NCI-H510A treated with DMSO at 0.1 percent for 48 hours (cell line): ENCODE measurements at regions not wholly inside any gene's neighbourhood (a gene's known extent, or its start where the extent isn't known, plus 50 kb on each side); places are given as distances from the start of the nearest gene placed in this dataset.

Experiments
- DNase-seq: peaks from one replicate; lab custom pipeline; 2025; lab: John Stamatoyannopoulos, UW

DNA sequence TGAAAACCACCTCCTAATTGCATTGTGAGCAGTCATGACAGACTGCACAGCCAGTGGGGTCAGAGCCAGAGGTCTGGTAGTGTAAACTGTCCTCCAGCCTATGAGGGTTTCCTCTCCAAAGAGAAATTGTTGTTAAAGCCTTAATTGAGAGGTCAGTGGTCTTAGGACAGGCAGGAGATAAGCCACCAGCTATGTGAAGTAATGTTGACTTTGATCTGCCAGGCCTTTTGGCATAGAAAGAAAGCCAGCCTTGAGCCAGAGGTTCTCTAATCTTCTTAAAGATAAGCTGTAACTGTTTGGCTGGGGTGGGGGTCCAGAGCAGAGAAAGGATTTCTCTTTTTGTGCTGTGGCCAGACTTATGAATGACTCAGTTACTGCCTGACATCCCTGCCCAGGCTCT, 248.4 kb downstream of the WDR11 start:
- DNase-seq = no peak

GRCh38 chr10:121101561-121101960, 250.4 kb downstream of the WDR11 start:
- DNase-seq = no peak

- no peak for DNase-seq
Measured at GRCh38 chr10:121102706-121103105, 251.5 kb downstream of the WDR11 start.

DNA sequence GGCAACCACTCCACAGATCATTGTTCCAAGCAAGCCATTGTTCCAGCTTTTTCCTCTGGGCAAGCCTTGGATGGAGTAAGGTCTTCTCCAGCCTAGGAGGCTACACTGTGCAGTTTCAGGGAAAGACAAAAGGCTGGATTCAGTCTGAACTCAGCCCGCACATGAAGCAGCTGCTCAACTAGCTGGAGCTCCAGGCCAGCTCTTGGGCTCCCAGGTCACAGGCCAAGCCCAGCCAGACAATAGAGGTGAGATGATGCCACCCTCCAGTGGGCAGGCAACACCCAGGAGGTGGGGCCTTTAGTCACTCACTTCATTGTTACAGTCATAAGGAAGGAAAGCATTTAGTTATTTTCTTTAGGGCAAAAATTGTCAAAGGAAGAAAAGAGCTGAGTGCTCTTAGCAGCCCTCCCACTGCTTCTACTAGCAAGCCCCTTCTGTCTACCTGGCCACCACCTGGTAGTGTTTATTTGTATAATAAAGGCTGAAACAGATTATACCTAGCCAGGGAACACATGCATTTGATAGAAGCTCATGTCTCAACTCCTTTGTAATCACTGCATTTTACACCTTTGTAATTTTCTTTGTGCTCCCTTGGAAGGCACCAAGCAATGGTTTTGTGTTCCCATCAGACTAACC, 253.4 kb downstream of the WDR11 start:
- peak; percentile 21 for DNase-seq

GRCh38 chr10:121106611-121107010, 255.4 kb downstream of the WDR11 start:
- DNase-seq = no peak

DNA sequence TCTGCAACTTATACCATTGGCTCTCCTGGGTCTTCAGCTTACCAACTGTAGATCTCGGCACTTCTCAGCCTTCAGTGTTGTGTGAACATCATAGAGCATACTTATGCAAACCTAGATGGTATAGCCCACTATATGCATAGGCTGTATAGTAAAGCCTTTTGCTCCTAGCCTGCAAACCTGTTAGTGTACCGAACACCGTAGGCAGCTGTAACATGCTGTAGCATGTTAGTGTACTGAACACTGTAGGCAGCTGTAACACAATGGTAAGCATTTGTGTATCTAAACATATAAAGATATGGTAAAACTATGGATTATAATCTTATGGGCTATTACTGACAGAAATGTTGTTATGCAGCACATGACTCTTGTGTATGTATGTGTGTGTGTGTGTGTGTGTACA, 256.9 kb downstream of the WDR11 start:
- no peak for DNase-seq

- no peak for DNase-seq
Measured at GRCh38 chr10:121110369-121110768, 259.2 kb downstream of the WDR11 start.

DNA sequence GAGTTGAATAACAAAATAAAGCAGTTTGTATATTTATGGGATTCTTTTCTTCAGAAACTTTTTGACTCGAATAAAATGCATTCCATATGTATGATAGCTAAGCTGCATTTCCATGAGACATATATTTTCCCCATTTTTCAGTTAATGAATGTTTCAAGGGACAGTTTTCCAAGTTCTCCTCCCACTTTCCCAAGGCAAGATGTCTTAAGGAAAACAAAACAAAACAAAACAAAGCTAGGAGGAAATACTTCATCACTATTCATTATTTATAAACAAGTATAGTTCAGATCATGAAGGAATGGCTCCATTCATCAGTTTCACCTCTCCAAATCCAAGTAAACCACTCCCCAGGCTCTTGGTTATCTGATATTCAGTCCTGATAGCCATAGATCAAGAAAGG, 261.0 kb downstream of the WDR11 start:
- DNase-seq = no peak

DNA sequence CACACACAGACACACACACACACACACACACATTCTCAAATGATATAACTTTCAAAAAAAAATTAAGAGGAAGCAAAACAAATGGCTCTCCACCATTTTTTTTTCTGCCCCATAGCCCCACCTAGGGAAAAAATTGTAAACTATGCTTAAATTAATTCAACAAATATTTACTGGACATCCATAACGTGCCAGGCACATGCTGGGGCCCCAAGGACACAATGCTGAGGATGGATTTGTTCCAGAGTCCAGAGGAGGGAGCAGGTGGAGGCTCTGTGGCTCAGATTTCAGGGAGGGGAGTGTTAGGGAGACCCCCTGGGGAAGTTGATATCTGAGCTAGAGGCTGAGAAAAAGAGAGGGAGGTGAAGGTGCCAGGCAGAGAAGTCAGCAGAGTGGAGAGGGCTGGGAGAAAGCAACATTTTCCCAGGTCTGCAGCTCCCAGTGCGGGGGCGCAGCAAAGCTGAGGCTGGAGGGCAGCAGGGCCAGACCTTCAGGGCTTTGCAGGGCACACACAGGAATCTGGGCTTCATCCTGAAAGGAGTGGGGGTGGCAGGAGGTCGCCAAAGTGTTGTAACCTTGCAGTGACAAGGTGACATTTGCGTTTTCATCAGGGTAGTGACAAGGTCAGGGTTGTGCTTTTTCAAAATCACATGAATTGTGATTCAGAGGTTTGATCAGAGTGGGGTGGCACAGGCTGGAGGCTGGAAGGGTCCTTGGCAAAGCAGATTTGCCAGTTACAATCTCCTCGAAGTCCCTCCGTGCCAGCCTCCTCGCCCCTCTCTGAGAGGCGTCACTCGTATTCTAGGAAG, 261.6 kb downstream of the WDR11 start:
- peak; percentile 1 for DNase-seq

GRCh38 chr10:121113385-121113696, 262.2 kb downstream of the WDR11 start:
- DNase-seq = no peak

DNA sequence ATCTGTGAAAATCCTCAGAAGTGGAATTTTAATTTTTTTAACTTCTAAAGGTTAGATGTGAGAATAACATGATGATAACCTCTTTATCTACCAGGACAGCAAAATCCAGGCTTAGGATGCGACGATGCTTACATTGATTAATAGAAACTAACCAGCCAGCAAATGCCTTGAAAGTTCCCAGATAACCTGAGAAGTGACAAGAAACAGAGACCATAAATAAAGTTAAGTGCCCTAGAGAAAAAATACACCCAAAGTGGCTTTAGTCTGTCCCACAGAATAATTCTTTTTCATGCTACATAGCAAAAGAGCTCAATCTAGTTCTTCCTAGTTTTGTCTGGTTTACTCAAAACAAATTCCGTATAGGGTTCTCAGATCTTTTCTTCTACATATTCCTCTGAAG, 262.7 kb downstream of the WDR11 start:
- no peak for DNase-seq

- no peak for DNase-seq
Measured at GRCh38 chr10:121115154-121115553, 264.0 kb downstream of the WDR11 start.

DNA sequence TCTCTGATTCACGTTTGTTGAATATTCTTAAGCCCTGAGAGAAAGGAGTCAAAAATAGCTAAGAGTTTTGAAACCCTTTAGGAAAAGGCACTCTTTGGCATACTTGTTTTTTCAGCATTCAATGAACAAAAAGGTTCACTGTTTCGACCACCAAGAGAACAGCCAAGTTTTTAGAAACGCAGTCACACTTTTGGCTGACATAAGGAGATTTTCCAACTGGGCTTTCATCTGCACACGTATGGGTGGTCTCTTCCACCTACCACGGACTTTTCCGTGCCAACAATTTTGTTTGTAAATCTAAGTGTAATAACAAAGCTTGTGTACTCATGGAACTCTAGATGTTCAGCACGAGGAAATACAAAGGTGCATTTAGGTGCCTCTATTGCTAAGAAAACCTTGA, 270.3 kb downstream of the WDR11 start:
- no peak for DNase-seq

- no peak for DNase-seq
Measured at GRCh38 chr10:121127151-121127906, 276.2 kb downstream of the WDR11 start.

GRCh38 chr10:121128164-121128563, 277.0 kb downstream of the WDR11 start:
- DNase-seq = no peak

DNA sequence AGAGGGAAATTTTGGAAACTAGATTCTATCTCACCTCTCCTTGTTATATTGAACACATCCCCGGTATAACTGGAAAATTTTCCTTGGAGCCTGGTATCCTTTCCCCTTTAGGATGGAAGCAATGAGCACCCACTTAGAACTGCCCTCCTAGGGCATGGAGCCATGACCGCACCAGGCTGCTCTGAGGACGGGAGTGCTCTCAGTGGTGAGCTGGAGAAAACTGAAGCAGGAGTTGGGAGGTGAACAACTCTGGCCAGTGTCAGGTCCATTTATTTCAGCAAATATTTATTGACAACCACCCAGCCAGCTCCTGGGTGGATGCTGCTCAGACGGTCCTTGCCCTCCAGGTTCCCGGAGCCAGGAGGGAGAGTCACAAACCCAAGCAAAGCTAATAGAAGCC, 278.1 kb downstream of the WDR11 start:
- no peak for DNase-seq

DNA sequence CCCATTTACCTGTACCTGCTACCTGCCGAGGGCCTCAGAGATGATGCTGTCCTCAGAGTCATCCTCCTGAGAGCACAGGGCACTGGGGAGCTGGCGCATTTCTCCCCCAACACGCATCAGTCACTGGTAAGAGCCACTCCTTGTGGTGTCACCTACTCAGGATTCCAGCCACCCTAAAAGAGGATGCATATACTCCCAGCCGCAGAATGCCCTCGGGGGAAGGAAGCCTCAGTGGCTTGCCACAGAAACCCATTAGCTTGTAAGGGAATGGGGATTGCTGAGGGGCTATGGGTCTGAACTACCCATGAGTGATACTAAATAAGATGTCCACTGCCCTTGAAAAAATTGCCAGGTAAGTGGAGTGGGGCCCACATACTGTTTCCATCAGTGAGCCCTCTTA, 279.2 kb downstream of the WDR11 start:
- no peak for DNase-seq

DNA sequence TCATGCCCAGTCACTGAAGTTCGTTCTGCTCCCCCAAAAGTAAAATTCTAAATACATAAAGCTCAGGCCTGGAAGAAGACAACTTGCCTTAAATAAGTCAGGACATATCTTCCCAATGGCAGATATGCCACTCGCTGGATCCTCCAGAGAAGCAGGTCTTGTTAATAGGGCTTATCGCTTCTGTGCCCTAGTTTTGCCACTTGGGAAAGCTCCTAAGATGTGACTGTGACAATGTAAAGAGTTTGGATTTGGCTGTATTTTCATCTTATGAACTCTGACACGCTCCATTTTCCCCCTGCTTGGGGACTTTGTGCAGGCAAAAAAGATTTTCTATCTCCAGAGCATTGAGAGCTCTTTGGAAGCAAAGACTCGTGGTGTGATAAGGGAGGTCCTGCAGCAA, 279.9 kb downstream of the WDR11 start:
- no peak for DNase-seq

- no peak for DNase-seq
Measured at GRCh38 chr10:121131426-121132265, 280.5 kb downstream of the WDR11 start.

DNA sequence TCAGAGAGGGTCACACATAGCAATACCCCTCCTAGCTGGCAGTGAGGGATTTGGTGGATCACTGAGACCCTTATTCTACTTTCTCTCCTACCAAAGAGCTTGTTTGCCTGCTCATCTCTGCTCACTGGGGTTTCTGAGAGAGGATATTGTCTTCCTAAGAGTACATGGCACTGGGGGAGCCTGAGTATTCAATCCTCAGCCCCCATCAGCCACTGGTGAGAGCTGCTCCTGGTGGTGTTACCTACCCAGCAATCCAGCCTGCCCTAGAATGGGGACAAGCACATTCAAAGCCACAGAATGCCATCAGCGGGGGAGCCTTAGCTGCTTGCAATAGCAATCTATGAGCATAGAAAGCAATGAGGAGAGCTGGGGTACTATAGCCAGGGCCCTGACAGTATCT, 281.1 kb downstream of the WDR11 start:
- DNase-seq = no peak

DNA sequence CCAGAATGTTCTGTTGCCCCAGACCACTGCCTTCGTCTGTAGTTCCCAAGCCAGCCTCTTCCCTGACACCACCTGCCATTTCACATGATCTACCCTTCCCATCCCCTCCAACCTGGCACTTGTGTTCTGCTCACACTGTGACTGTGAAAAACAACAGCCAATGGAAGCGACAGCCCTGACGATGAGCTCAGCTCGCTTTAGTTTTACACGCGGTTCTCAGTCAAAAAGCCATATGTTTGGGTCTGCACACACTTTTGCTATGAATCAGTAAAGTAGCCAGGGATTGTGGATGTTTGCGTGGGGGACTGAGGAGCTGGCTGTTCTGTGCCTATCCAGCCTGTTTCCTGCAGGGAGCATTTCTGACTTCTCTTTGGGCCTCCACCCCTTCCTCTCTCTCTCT, 282.7 kb downstream of the WDR11 start:
- DNase-seq = no peak

GRCh38 chr10:121134711-121135110, 283.5 kb downstream of the WDR11 start:
- DNase-seq = no peak
